ENCODE measurements at regions not wholly inside any gene's neighbourhood (a gene's known extent, or its start where the extent isn't known, plus 50 kb on each side); places are given as distances from the start of the nearest gene placed in this dataset.

GRCh38 chr6:2436410-2437154 is 191.2 kb upstream of the GMDS start:
- Mint-ChIP-seq H3K9me3 (no peaks in the 10 kb centered on the region; the same call in 1 of the 2 replicates), H3K27me3 (ENCODE audit: insufficient read depth) (no peaks in the 10 kb centered on the region; the same call in none of the 2 replicates), H3K27ac (no peak overlapping the region), H3K4me3 (no peak overlapping the region), H3K4me1 (ENCODE audit: low read depth) (peaks cover 18% of the 10 kb centered on the region), H3K36me3 (ENCODE audit: low read depth) (no peaks in the 10 kb centered on the region)
- DNase-seq: no peak
- TF ChIP-seq CTCF (IDR thresholded peaks at IDR 0.05): no peak

- Mint-ChIP-seq H3K4me3 (no peak overlapping the region), H3K27ac (no peak overlapping the region)
- TF ChIP-seq CTCF (IDR thresholded peaks at IDR 0.05): no peak
These were observed 189.9 kb upstream of the GMDS start for GRCh38 chr6:2435323-2435722.

GRCh38 chr6:2434912-2435311 is 189.5 kb upstream of the GMDS start:
- peaks cover 19% of the 10 kb centered on the region for H3K4me1 Mint-ChIP-seq (ENCODE audit: low read depth)
- H3K36me3 Mint-ChIP-seq (ENCODE audit: low read depth): no peaks in the 10 kb centered on the region
- H3K4me3 Mint-ChIP-seq: no peak overlapping the region
- no peak overlapping the region for H3K27ac Mint-ChIP-seq
- no peaks in the 10 kb centered on the region; the same call in none of the 2 replicates for H3K27me3 Mint-ChIP-seq (ENCODE audit: insufficient read depth)
- DNase-seq: no peak
- no peaks in the 10 kb centered on the region; the same call in 1 of the 2 replicates for H3K9me3 Mint-ChIP-seq
- TF ChIP-seq CTCF (IDR thresholded peaks at IDR 0.05): no peak

More at GRCh38 chr6:2435323-2435722, 189.9 kb upstream of the GMDS start:
- DNase-seq: no peak
- Mint-ChIP-seq H3K4me1 (ENCODE audit: low read depth) (peaks cover 19% of the 10 kb centered on the region), H3K36me3 (ENCODE audit: low read depth) (no peaks in the 10 kb centered on the region), H3K9me3 (no peaks in the 10 kb centered on the region; the same call in 1 of the 2 replicates), H3K27me3 (ENCODE audit: insufficient read depth) (no peaks in the 10 kb centered on the region; the same call in none of the 2 replicates)

- TF ChIP-seq CTCF (IDR thresholded peaks at IDR 0.05): no peak
- Mint-ChIP-seq H3K4me3 (no peak overlapping the region), H3K27ac (no peak overlapping the region), H3K9me3 (no peaks in the 10 kb centered on the region; the same call in 1 of the 2 replicates), H3K27me3 (ENCODE audit: insufficient read depth) (no peaks in the 10 kb centered on the region; the same call in none of the 2 replicates), H3K4me1 (ENCODE audit: low read depth) (peaks cover 19% of the 10 kb centered on the region), H3K36me3 (ENCODE audit: low read depth) (no peaks in the 10 kb centered on the region)
- no peak for DNase-seq
These were observed 188.7 kb upstream of the GMDS start for GRCh38 chr6:2434116-2434515.

- Mint-ChIP-seq H3K9me3 (no peaks in the 10 kb centered on the region; the same call in 1 of the 2 replicates), H3K36me3 (ENCODE audit: low read depth) (no peaks in the 10 kb centered on the region), H3K4me1 (ENCODE audit: low read depth) (peaks cover 19% of the 10 kb centered on the region), H3K4me3 (no peak overlapping the region), H3K27me3 (ENCODE audit: insufficient read depth) (no peaks in the 10 kb centered on the region; the same call in 1 of the 2 replicates), H3K27ac (no peak overlapping the region)
- no peak for DNase-seq
- TF ChIP-seq CTCF (IDR thresholded peaks at IDR 0.05): no peak
These were observed 188.3 kb upstream of the GMDS start for GRCh38 chr6:2433711-2434110.

Data from HFFc6 (cell line).